SKM-1 (cell line): ENCODE measurements at regions not wholly inside any gene's neighbourhood (a gene's known extent, or its start where the extent isn't known, plus 50 kb on each side); places are given as distances from the start of the nearest gene placed in this dataset.

Experiments
- DNase-seq: peaks from one replicate; lab custom pipeline; 2025; ENCODE audit not compliant: unreplicated experiment; lab: John Stamatoyannopoulos, UW

DNA sequence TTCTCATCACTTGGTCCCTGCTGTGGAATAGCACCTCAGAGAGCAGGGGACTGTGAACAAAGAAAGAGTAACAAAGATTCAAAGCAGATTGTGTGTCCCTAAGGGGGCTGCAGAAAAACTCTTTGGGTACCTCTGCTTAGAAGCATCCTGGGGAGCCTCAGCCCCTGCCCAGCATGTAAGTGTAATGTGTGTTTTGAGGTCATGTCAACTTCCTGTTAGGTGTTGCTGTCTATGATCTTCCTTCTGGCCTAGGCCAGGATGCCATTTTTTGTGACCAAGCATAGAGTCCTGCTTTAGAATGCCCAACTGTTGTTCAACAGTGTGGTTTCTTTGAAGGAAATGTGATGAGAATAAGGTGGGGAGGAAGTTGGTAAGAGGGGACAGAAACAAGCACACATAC, 77.1 kb upstream of the BCL6 start:
- no peak for DNase-seq

DNA sequence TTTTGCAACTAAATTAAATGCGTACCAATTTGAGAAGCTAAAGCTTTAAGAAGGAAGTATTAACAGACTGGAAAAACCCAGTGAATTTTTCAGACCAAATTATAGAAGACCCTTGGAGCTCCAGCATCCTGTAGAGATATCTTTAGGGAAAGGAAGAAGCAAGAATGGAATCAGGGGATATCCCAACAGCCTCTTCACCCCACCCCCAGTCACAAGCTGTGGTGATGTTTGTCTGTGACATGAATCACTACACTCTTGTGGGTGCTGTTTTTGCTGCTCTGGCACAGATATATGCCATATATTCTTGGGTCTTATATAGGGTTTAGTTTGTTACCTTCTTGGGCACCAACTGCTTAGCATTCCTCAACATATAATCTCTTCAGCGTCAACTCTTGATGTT, 78.5 kb upstream of the BCL6 start:
- DNase-seq: no peak

DNA sequence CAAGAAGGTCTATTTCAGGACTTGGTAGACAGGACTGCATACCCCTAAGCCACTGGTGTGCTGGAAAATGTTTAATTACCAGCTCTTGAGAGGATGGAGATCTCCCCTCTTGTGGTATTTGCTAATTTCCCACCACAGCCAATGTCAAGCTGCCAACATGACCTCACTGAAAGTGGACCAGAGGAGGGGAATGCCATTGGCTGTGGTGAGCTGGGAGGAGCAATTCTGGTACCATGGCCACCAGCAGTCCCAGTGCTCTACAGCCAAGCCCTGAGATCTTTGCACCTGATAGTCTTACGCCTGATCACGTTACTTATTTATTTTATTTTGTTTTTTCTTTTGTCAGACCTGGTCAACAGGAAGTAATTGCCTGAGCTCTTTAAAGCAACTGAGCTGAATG, 82.5 kb upstream of the BCL6 start:
- no peak for DNase-seq

GRCh38 chr3:187828579-187829452, 83.5 kb upstream of the BCL6 start:
- no peak for DNase-seq

DNA sequence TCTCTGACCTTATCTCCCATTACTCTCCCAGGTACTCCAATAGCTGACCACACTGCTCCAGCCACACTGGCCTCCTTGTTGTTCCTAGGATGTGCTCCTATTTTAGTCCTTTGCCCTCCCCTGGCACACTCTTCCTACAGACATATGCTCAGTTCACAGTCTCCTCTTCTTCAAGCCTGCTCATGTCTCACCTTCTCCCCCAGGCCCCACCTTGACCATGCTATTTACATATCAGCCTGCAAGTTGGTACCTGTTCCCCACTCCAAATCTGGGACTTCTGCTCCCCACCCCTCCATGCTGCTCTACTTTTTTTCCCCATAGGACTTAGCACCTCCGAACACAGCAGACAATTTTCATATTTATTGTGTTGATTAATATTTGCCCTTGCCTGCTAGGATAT, 84.9 kb upstream of the BCL6 start:
- DNase-seq: no peak

- DNase-seq: no peak
These were observed 86.1 kb upstream of the BCL6 start for GRCh38 chr3:187831125-187832051.

GRCh38 chr3:187832202-187832601, 86.9 kb upstream of the BCL6 start:
- no peak for DNase-seq

DNA sequence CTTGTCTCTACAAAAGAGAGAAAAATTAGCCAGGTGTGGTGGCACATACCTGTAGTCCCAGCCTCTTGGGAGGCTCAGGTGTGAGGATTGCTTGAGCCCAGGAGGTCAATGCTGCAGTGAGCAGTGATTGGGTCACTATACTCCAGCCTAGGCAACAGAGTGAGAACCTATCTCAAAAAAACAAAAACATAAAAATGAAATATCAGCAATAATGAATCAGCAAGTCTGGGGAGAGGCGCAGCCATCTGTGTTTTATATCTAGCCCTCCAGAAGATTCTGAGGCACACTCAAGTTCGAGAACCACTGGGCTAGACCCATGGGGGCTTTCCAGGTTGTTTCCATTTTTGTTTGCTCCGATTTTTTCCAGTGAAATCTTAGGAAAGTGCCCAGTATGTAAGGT, 88.1 kb upstream of the BCL6 start:
- no peak for DNase-seq

DNA sequence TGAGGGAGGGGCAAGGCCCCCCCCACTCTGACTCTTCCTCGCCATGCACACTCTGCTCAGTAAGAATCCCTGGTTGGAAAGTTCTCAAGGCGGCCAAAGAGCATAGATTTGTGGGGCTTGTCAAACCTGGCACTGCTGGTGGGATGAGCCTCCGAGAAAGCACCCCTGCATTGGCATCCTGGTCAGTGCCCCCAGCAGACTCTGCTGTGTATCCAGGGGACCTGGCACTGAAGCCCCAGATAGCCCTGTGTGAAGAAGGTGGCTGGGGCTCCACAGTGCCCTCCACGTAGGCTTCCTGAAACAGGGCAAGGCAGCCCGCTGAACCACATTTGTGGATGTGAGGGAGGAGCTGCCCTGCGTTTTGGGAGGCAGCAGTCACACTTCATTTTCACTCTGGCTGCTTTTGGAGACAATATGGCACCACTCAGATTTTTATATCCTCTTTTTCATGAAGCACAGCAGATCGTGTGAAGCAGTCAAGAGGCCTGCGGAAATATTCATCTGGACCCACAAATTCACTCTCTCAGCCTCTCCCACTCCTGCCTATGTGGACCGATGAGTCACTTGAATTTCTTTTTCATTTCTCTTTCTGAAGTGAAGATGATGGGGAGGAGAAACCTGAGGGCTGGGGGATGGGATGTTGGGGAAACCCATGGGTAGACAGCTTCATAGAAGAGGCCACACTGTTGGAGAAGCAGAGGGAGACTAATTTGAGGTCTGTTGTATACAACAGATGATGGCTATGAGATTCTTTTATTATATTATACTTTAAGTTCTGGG, 88.7 kb upstream of the BCL6 start:
- no peak for DNase-seq

DNA sequence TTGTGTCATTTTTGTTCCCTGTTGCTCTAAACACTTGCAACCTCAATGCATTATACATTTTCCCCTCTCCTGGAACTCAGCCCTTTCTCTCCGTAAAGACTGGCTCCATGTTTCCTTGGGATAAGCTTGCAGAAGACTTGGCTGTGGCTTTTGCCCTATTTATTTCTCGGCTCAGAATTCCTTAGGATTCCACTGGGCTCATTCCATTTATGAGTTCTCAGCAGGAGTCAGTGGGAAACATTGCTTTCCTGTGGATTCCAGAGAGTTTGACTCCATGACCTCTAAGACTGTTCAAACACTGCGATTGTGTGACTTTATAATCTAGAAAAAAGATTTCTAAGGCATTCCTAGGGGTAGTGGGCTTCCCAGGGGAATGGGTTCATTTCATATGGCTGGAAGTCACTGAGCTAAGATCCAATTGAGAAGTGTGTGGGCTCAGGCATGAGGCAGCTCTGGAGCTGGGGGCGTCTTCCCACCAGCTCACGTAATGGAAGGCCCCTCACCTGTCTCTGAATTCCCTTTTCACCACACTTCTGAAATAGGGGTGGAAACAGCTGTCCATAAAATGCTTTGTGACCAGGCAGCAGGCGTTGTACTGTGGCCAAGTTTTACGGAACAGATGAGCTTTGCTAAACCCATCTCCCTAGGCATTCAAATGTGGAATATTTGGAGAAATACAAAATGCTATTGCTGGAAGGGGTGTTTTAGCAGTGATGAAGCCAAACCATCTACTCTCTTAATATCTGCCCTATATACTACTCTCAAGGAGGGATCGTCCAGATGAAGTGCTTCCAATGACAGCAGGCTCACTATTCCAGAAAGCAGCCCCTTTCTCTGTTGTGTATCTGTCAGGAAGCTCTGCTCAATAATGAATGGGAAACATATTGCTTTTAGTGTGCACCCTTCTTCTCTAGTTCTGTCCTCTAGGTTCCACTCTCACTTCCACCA, 91.8 kb upstream of the BCL6 start:
- DNase-seq: no peak

DNA sequence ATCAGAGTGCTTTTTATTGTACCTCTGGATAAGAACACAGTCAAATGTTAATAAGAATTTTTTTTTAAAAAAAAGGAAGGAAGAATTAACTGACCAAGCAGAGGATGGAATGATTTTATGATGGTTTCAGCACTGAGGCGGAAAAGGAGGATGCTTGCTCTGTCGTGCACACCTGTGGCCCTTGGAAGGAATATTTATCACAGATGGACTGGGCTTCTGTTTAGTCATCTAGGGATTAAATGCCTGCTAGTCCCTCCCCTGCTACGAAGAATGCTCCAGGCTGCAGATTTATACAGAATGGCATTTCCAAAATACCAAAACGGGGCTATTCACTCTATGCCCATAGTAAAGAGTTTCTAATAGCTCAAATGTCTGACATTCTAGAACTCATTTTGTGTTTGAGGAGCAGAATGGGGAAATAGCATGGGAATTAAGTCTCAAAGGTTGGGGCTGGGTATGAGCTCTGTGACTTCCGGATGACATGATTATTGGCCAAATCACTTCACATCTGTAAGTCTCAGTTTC, 92.8 kb upstream of the BCL6 start:
- DNase-seq: no peak

GRCh38 chr3:187839422-187839821, 94.2 kb upstream of the BCL6 start:
- DNase-seq: no peak

DNA sequence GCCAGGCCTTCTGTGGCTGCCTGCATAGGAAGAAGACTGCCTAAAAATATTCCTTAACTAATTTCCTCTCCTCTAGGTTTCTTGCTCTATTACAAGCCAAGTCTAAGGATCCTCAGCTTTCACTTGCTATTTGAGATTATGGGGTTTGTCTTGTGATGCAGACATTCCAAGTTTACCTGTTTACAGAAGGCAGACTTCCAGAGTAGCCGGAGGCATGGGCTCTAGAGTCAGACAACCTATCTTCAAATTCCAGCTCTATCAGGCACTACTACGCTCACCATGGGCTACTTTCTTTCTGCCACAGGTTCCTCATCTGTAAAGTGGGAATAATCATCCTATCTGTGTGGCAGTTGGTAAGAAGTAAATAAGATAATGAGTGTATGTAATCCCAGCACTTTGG, 95.6 kb upstream of the BCL6 start:
- DNase-seq: no peak

- DNase-seq: no peak
These were observed 96.3 kb upstream of the BCL6 start for GRCh38 chr3:187841560-187841959.

GRCh38 chr3:187843654-187844053, 98.4 kb upstream of the BCL6 start:
- DNase-seq: no peak

GRCh38 chr3:187844708-187845107, 99.4 kb upstream of the BCL6 start:
- no peak for DNase-seq

DNA sequence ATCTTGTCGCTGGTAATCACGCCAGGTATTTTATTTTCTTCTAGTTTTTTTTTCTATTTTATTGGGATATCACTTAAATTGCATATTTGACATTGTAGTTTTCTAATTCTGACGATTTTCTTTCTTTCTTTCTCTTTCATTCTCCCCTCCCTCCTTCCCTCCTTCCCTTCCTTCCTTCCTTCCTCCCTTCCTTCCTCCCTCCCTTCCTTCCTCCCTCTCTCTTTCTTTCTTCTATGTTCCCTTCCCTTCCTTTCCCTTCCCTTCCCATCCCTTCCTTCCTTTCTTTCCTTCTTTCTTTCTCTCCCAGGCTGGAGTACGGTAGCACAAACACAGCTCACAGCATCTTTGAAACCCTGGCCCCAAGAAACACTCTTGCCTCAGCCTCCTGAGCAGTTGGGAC, 100.6 kb upstream of the BCL6 start:
- no peak for DNase-seq

DNA sequence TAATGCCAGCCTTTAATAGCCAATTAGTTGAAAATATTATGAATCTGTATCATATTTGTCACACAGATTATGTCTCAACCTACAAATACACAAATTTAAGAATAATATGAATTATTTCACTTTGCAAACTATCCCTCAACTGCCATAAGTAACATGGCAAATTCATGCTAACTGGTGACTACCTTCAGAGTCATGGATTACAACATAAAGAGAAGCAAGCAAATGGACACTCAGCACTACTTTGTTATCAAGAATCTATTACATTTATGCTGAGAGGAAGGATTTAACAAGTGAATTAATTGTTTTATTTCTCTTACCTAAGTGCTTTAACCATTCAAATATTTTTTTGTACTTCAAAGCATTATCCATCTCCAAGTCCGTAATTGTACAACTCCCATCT, 103.1 kb upstream of the BCL6 start:
- no peak for DNase-seq

DNA sequence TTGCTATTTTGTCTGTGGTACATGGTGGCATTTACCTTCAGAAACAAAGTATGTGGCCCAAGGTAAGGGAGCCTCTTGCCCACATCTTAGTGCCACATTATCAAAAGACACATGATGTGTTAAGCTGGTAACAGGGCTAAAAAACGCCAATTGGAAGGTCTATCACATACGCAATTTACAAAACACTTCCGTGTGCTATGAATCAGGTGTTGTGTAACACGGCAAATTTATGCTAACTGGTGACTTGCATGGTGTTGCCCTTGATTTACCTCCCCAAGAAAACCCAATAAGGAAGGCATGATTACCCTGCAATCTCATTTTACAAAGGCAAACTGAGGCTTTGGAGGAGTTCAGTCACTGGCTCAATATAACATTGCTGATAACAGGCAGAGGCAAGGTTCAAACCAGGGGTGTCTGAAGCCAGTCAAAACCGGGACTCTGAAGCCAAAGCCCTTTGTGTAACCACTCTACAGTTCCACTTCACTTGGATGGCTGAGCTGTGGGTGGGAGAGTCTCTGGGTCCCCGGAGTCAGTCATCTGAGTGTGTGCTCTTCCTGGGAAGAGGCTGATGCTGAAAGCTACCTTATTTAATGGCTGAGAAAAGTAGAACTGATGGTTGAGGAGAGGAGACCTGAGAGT, 103.9 kb upstream of the BCL6 start:
- no peak for DNase-seq
